Endothelial cell of umbilical vein (primary cell): ENCODE measurements at regions not wholly inside any gene's neighbourhood (a gene's known extent, or its start where the extent isn't known, plus 50 kb on each side); places are given as distances from the start of the nearest gene placed in this dataset.

ENCODE experiments used
- BruUV-seq: library from RNA; stranded (reverse); fragments of 400-500 nt; replicated peaks from 2 replicates; lab custom pipeline; 2021; lab: Mats Ljungman, UMichigan
- CTCF ChIA-PET: fragments of 300-600, 350-600 bp; sonication (Branson Sonifier 250); formaldehyde crosslinking; loops from one replicate; lab custom pipeline; 2021; ENCODE audit warnings: antibody characterized with exemption, inconsistent platforms; lab: Charles Lee
- POLR2A ChIA-PET: fragments of 300-600, 350-600 bp; sonication (Branson Sonifier 250); formaldehyde crosslinking; loops from one replicate; lab custom pipeline; 2021; ENCODE audit warnings: antibody characterized with exemption, inconsistent platforms; lab: Charles Lee
- DNase-seq: peaks from one replicate; pipeline ENCODE4 v3.0.0-alpha.2; 2011; ENCODE audit warnings: low read depth, low spot score
- FAIRE-seq: peaks from 2 replicates; lab custom pipeline; 2011; peaks lifted over from hg19 to GRCh38; lab: Jason Lieb, UNC
- H2AFZ ChIP-seq: 2 replicates; pipeline ENCODE4 v1.6.0; 2012; ENCODE audit warnings: low read depth, low read length, control low read depth, inconsistent platforms
- H3K27ac ChIP-seq: 2 replicates; pipeline ENCODE4 v1.5.1; 2011; ENCODE audit warnings: low read depth, mild to moderate bottlenecking, control low read depth, low read length, moderate library complexity; ENCODE audit not compliant: insufficient read depth
- H3K27me3 ChIP-seq, 2 experiments: 2 replicates each; pipeline versions ENCODE4 v1.6.0 to v1.6.1; 2011; ENCODE audit warnings: low read length in 2 of 2, mixed read lengths in 1 of 2; ENCODE audit not compliant: control insufficient read depth in 2 of 2, insufficient read depth in 2 of 2
- H3K36me3 ChIP-seq, 2 experiments: 2 replicates in 1 of 2; 3 replicates in 1 of 2; pipeline ENCODE4 v1.5.1; 2011; ENCODE audit warnings: low read length in 2 of 2, mild to moderate bottlenecking in 1 of 2, moderate library complexity in 1 of 2; ENCODE audit not compliant: control insufficient read depth in 2 of 2, insufficient read depth in 2 of 2; ENCODE audit errors: extremely low read depth in 1 of 2
- H3K4me1 ChIP-seq: 3 replicates; pipeline ENCODE4 v1.5.1; 2011; ENCODE audit warnings: mild to moderate bottlenecking, low read length; ENCODE audit not compliant: control insufficient read depth, insufficient read depth; ENCODE audit errors: extremely low read depth
- H3K4me2 ChIP-seq: 2 replicates; pipeline ENCODE4 v1.6.1; 2011; ENCODE audit warnings: low read length, control low read depth, mixed read lengths; ENCODE audit not compliant: insufficient read depth
- H3K4me3 ChIP-seq, 3 experiments: fragments of 200-600 bp in 1 of 3; sonication (generic), shearing (Covaris generic) in 1 of 3; replicated peaks in 1 of 3; 2 replicates each; pipeline ENCODE4 v1.5.1; 2011 to 2016; ENCODE audit warnings: control low read depth in 3 of 3, low read length in 3 of 3, mild to moderate bottlenecking in 2 of 3, inconsistent platforms in 1 of 3, low read depth in 1 of 3, moderate library complexity in 1 of 3; ENCODE audit not compliant: insufficient read depth in 1 of 3
- H3K79me2 ChIP-seq: 2 replicates; pipeline ENCODE4 v1.6.0; 2012; ENCODE audit warnings: low read length, inconsistent platforms; ENCODE audit not compliant: control insufficient read depth, insufficient read depth
- H3K9ac ChIP-seq: replicated peaks from 2 replicates; pipeline ENCODE3; 2011; ENCODE audit warnings: low read length, control low read depth; ENCODE audit not compliant: insufficient read depth; ENCODE audit errors: extremely low read depth
- H3K9me1 ChIP-seq: replicated peaks from 3 replicates; pipeline ENCODE4 v1.6.0; 2011; ENCODE audit warnings: mild to moderate bottlenecking, low read length; ENCODE audit not compliant: control insufficient read depth, insufficient read depth; ENCODE audit errors: extremely low read depth
- H3K9me3 ChIP-seq: replicated peaks from 2 replicates; pipeline ENCODE4 v1.5.1; 2012; ENCODE audit warnings: low read length, inconsistent platforms; ENCODE audit not compliant: control insufficient read depth, insufficient read depth
- H4K20me1 ChIP-seq: replicated peaks from 2 replicates; pipeline ENCODE3; 2011; ENCODE audit warnings: mild to moderate bottlenecking, low read length; ENCODE audit not compliant: control insufficient read depth, insufficient read depth; ENCODE audit errors: extremely low read depth
- EZH2 ChIP-seq: IDR thresholded peaks from 2 replicates; pipeline ENCODE4 v1.6.1; 2012; ENCODE audit warnings: borderline replicate concordance, low read depth, mild to moderate bottlenecking, moderate library complexity, low read length, inconsistent platforms; ENCODE audit not compliant: severe bottlenecking
- FOS ChIP-seq: IDR thresholded peaks from 2 replicates; pipeline ENCODE4 v1.6.1; 2011; ENCODE audit warnings: mild to moderate bottlenecking, low read length, moderate library complexity, borderline replicate concordance; ENCODE audit not compliant: insufficient read depth
- GATA2 ChIP-seq: IDR thresholded peaks from 2 replicates; pipeline ENCODE4 v1.7.0; 2011; ENCODE audit warnings: low read depth, mild to moderate bottlenecking, moderate library complexity, mixed read lengths, low read length; ENCODE audit not compliant: insufficient read length, insufficient read depth
- JUN ChIP-seq: IDR thresholded peaks from 2 replicates; pipeline ENCODE4 v1.6.1; 2011; ENCODE audit warnings: borderline replicate concordance, low read depth; ENCODE audit not compliant: insufficient read length, insufficient read depth
- MYC ChIP-seq: IDR thresholded peaks from one replicate; pipeline ENCODE4 v1.6.1; 2011; ENCODE audit warnings: mild to moderate bottlenecking, low read depth, low read length
- POLR2A ChIP-seq: IDR thresholded peaks from 2 replicates; pipeline ENCODE4 v1.6.1; 2012; ENCODE audit warnings: low read depth, mild to moderate bottlenecking, control low read depth, low read length
- POLR2AphosphoS5 ChIP-seq: IDR thresholded peaks from 2 replicates; pipeline ENCODE4 v1.6.1; 2012; ENCODE audit warnings: low read depth, mild to moderate bottlenecking, control low read depth, low read length, moderate library complexity; ENCODE audit not compliant: insufficient read depth
- dilution Hi-C: fragments of 300-500 bp; cut with MboI; formaldehyde crosslinking; loops from one replicate; pipeline ENCODE4 v1.15.0; 2019; ENCODE audit warnings: low sequenced_read_pairs; ENCODE audit not compliant: extremely low pct_ligation_motif_present
- intact Hi-C: fragments of 100-400 bp; cut with micrococcal nuclease; formaldehyde crosslinking; loops from one replicate; pipeline ENCODE4 v1.10.0; 2022
- TF ChIP-seq, protein P1 (sequence below), 2 donors: IDR thresholded peaks; 1 replicate in 1 of 2; 2 replicates in 1 of 2; pipeline ENCODE4 v1.5.1; 2011; ENCODE audit warnings: low read length in 2 of 2, mild to moderate bottlenecking in 2 of 2, moderate library complexity in 2 of 2, control low read depth in 1 of 2, inconsistent platforms in 1 of 2, low read depth in 1 of 2; ENCODE audit not compliant: insufficient read depth in 1 of 2; ENCODE audit errors: extremely low read depth in 1 of 2
- TF ChIP-seq, protein P2 (sequence below): IDR thresholded peaks from 2 replicates; pipeline ENCODE4 v1.6.1; 2011; ENCODE audit not compliant: insufficient read depth, insufficient read length

DNA sequence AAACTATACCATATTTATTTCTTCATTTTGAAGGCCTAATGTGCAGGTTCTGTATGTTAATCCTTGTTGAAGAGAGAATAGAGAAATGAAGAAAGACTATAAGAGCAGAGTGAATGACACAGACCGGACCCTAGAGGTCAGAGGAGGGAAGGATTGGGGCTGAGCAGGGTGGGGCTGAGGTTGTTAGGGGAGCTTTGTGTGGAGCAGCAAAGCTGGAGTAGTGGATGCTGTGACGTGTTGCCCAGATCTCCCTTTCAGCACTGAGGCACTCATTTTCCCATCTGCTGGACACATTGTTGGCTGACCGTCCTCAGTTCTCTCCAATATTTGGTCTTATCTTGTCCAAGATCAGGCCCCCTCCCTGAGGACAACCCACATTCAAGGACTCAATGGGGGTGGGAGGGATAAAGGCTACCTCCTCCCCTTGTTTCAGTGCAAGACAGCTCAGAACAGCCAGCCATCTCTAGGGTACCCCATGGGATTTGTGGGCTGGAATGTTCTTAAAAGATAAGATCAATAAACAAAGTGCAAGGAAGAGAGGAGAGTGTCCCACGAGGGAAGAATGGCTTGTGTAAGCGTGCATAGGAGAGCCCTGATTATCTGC, 143.6 kb downstream of the TDRD15 start:
- CTCF ChIA-PET, result no interaction called here
- H3K27me3 ChIP-seq, result no peaks in the 10 kb centered on the region
- H4K20me1 ChIP-seq, result no peaks in the 10 kb centered on the region
- H3K4me1 ChIP-seq, result no peaks in the 10 kb centered on the region
- no peaks in the 10 kb centered on the region for H3K36me3 ChIP-seq
- intact Hi-C loops (no loop called here), dilution Hi-C loops (no loop called here)
- no peak for FAIRE-seq
- no peak overlapping the region for H2AFZ ChIP-seq
- TF ChIP-seq POLR2A, result no peak
- no peak for TF ChIP-seq GATA2
- TF ChIP-seq POLR2AphosphoS5, result no peak
- TF ChIP-seq, protein P1, sequence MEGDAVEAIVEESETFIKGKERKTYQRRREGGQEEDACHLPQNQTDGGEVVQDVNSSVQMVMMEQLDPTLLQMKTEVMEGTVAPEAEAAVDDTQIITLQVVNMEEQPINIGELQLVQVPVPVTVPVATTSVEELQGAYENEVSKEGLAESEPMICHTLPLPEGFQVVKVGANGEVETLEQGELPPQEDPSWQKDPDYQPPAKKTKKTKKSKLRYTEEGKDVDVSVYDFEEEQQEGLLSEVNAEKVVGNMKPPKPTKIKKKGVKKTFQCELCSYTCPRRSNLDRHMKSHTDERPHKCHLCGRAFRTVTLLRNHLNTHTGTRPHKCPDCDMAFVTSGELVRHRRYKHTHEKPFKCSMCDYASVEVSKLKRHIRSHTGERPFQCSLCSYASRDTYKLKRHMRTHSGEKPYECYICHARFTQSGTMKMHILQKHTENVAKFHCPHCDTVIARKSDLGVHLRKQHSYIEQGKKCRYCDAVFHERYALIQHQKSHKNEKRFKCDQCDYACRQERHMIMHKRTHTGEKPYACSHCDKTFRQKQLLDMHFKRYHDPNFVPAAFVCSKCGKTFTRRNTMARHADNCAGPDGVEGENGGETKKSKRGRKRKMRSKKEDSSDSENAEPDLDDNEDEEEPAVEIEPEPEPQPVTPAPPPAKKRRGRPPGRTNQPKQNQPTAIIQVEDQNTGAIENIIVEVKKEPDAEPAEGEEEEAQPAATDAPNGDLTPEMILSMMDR (IDR thresholded peaks at IDR 0.05; ENCODE audit: extremely low read depth in 1 of 2, insufficient read depth in 1 of 2, low read depth in 1 of 2, low read length in 2 of 2), result no peak
- TF ChIP-seq, protein P2, sequence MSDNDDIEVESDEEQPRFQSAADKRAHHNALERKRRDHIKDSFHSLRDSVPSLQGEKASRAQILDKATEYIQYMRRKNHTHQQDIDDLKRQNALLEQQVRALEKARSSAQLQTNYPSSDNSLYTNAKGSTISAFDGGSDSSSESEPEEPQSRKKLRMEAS, result no peak
- no peak for TF ChIP-seq MYC
- no peak for TF ChIP-seq EZH2
- TF ChIP-seq FOS, result no peak
- no peak for TF ChIP-seq JUN
- no peak overlapping the region for H3K27ac ChIP-seq
- H3K9ac ChIP-seq, result no peak overlapping the region
- H3K9me1 ChIP-seq, result no peaks in the 10 kb centered on the region
- POLR2A ChIA-PET, result no interaction called here
- H3K79me2 ChIP-seq, result no peaks in the 10 kb centered on the region
- no peak for DNase-seq
- no peak overlapping the region for H3K4me2 ChIP-seq
- no peak overlapping the region for H3K4me3 ChIP-seq
- H3K9me3 ChIP-seq, result no peaks in the 10 kb centered on the region
- no TSS peak for BruUV-seq
